Kidney capillary endothelial cell (primary cell): ENCODE measurements at regions not wholly inside any gene's neighbourhood (a gene's known extent, or its start where the extent isn't known, plus 50 kb on each side); places are given as distances from the start of the nearest gene placed in this dataset.
"Not testable (repeated sequence)": the region's sequence is repeated elsewhere in the genome, so short reads cannot be mapped to it uniquely, and the experiment has no call there.

ENCODE experiments used
- DNase-seq: peaks from one replicate; pipeline ENCODE4 v3.0.0-alpha.2; 2018; ENCODE audit warnings: low spot score

- not testable (repeated sequence) for DNase-seq
Measured at GRCh38 chr3:168779970-168780645, 684.4 kb upstream of the GOLIM4 start.

- DNase-seq: no peak
Measured at GRCh38 chr3:168753724-168754123, 658.0 kb upstream of the GOLIM4 start.

DNA sequence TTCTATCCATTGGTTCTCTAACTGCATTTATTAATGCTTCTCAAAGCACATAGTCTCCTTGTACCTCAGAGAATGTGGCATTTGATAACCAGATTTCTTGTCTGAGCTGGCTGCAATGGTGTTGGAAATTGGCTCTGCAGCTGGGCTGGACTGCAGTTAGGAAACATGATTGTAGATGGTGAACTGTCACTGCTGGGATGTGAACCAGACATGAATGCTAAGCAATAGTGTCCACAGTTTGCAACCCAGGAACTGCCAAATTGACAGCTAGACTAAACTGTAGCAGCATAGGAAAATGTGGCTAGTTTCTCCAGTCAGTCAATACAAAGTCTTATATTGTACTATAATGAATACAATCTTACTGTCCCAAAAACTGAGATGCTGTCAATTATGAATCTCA lies 656.6 kb upstream of the GOLIM4 start:
- DNase-seq: no peak

GRCh38 chr3:168747697-168748096 lies 652.0 kb upstream of the GOLIM4 start:
- DNase-seq: no peak

DNA sequence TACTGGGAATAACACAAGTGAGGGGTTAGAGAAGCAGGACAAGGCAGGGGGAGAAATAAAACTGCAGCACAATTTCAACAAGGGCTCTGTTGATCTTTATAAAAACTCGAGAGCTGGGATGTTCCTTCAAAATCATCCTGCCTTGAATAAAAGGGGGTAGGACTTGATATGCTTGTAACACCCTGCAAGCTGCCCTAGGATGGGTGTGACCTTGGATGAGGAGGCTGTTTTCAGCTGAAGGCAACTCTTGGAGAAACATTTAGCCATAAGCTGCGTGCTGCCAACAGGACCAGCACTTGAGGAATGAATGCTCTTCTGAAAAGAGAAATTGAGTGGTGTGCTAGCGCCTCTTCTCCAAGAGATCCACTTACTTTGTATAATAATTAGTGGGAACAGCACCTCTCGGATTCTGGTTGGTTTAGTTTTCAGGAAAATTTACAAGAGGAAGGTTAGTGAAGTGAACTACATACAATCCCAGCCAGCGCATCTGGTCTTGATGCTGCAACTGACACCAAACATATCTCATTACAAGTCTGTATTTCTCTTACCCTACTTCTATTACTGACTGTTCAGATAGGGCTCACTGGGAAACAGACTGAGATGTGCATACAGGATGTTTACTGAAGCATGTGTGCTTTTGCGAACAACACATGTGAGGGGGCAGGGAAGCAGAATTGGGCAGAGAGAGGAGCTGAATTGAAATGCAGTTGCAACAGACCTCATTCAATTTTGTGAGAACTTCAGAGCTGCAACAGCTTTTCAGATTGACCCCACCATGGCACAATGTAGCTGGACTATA lies 643.0 kb upstream of the GOLIM4 start:
- DNase-seq: no peak

DNA sequence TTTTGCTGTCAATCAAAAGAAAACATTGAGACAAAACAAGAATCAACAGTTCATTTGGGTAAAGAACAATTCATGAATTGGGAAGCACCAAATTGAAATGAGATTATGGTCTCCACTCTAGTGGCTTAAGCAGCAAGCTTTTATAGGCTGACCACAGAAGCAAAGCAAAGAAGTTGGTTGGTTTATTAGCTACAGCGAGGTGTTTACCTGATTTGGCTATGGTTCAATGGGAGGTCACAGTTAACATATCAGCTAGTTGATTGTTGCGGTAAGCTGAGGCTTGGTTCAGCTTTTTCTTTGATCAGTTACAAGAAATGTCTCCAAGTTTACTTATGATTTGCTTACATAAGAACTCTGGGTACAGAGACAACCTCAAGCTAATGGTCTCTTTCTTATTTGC lies 640.5 kb upstream of the GOLIM4 start:
- DNase-seq: no peak

DNA sequence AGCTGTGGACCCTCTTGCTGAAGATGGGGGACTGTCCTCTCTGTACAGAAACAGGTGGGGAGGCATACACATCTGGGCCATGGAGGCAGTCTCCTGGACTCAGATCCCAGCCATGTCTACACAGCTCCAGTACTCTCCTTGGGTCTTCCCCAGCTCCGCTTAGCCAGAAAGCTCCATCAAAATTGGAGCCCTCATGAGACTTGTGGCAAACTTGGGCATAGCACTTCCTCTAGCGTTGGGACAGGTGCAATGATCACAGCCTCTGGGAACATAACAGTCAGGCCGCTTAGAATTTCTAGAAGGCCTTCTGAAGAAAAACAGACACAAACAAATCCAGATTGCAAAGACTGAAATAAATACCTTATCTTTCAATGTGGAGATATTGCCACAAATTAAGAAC lies 634.3 kb upstream of the GOLIM4 start:
- DNase-seq: no peak

DNA sequence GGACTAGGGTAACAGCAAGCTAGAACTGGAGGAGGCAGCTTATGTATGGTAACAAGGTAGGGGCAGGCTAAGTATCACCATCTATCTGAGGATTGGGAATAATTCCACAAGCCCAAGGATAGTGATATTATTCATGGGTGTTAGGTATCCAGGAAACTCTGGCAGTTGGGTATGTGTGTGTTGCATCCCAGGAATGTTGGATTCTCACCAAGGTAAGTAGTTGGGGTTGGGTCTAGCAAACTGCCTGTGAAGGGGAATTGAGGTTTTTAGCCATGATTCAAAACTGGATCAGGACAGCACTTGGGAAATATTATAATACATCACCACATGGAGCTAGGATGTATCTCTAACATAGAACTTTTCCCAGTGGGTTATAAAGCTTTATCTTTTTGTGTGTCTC lies 626.4 kb upstream of the GOLIM4 start:
- DNase-seq: no peak

DNA sequence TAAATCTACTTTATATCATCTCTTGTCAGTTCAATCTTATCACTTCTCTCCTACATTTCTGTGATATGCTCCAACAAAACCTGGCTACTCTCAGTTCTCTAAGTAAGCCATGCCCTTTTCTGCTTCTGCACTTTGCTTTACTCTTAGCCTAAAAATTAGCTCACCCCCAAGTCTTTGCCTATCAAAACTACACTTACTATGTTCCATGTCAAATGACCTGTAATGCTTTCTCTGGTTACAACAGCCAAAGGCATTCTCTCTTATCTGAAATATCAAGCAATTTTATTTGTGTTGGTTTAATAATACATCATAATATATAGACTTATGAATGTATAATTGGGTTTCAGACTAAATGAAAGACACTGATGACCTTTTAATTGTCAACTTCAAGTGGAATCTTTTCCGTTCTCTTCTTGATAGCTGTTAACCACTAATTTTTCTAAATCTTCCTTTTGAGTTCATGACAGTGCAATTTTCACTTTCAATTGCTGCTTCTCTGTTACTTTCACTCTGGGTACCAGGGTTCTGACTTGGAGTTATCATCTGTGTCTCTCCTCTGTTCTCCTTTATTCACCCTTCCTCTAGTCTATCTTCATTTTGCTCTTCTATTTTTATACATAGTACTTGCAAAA lies 619.0 kb upstream of the GOLIM4 start:
- no peak for DNase-seq

DNA sequence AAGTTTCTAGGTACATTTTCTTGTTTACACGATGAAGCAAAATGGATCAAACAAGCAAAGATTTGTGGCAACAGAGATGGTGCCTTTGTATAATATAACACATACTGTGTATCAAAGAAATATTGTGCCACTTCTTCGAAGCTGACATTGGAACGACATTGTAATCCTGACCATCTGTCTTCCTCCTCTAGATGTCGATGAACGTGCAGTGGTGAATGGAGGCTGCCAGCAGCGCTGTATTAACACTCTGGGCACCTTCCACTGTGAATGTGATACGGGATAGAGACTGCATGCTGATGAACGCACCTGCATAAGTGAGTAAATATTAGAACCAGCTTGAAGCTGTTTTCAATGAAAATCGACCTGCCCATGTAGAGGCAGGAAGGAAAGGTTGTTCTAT lies 613.3 kb upstream of the GOLIM4 start:
- DNase-seq: no peak

DNA sequence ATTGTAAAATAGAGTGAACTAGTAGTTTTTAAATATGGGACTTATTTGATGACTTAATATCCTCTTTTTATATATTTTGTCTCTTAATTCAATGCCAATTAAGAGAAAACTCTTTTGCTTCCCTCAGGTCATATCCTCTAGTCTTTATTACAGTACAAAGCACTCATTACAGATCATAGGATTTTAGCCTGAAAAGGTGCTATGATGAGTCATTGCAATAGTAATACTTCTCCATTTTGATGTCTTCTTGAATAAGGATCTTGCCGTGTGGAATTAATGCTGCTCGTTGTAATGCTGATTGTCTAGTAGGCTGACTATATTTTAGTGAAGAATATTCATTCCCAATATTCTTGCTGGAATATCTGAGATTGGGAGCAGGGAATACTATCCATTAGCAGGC lies 612.2 kb upstream of the GOLIM4 start:
- DNase-seq: no peak

DNA sequence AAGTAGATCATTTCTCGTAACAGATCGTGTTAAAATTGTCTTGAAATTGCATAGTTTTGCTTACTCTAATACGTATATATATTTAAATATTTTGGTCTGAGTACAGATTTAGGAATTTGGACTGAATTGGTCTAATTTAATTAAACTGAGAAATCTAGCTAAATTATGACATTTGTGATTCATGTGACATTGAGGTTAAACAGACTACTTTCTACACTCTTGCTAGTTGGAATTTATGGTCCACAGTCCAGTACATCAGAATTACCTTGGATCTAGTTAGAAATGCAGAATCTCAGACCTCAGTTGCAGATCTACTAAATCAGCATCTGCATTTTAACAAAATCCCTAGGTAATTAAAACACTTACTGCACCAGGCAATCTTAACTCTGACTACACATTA lies 609.7 kb upstream of the GOLIM4 start:
- no peak for DNase-seq

DNA sequence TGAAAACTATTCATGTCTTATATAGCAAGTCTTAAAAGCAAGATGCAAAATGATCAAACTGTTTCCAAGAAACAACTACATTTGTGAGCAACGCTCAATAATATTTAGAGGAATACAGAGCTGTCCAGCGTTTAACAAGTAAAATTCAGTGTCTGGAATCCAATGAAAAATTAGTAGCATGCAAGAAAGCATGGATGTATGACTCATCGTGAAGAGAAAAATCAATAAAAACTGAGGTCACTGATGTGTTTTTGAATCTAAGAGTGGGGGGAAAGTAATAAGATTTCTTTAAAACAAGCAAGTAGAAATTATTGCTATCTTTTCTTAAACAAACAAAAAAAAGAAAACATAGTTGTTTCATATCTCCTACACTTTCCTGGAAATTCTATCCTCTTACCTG lies 600.3 kb upstream of the GOLIM4 start:
- no peak for DNase-seq

- DNase-seq: no peak
Measured at GRCh38 chr3:168693870-168694269, 598.1 kb upstream of the GOLIM4 start.

- no peak for DNase-seq
Measured at GRCh38 chr3:168688267-168688666, 592.5 kb upstream of the GOLIM4 start.

DNA sequence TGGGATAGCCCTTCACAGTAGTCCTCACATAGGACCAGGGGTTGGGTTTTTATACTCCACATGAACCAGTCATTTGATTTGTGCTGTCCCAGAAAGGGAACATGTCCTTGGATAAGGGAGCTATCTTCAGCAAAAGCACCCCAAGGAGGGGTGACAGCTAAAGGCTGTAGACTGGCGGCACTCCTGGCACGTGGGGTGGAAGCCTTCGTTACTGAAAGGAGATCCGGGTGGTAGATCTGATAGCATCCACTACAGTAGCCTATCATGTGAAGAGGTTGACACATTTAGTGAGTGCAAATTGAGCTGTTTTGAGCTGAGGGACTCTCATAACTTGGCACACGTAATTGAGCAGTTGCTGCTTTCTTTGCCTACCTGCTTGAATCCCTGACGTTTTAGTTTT lies 588.8 kb upstream of the GOLIM4 start:
- no peak for DNase-seq

GRCh38 chr3:168678730-168679129 lies 583.0 kb upstream of the GOLIM4 start:
- DNase-seq: no peak

- no peak for DNase-seq
Measured at GRCh38 chr3:168671091-168671490, 575.4 kb upstream of the GOLIM4 start.

- not testable (repeated sequence) for DNase-seq
Measured at GRCh38 chr3:168660879-168661657, 565.3 kb upstream of the GOLIM4 start.

DNA sequence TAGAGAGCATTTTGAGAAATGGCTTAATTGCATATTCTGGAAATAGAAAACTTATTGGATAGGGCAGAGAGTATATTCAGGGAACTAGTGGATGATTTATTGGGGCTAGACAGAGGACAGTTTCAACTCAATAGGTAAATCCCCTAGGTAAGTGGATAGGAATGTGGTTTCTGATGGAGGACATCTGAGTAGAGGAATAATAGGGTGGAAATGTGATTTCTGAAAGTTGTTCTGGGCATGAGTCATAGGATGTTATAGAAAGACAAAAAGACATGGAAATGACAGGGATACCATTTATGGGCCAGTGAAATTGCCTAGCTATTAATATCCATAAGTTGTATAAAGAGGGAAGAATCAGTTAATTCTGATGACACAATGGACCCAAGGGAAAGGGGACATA lies 563.3 kb upstream of the GOLIM4 start:
- peak; percentile 36 for DNase-seq

DNA sequence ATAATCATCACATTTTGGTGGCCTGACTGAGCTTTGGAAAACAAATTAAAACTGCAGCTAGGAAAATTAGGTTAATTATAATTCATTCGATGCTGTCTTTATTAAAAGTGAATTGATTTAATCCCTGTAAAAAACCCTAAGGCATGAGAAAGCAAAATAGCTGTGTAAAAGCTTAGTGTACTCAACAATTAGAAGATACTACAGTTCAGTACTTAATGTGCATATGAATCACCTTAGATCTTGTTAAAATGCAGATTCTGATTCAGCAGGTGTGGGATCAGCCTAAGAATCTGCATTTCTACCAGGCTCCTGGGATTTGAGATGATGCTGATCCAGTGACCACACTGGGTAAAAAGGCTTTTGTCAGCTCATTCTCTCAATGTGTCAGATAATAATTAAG lies 559.9 kb upstream of the GOLIM4 start:
- DNase-seq: no peak

GRCh38 chr3:168654700-168655099 lies 559.0 kb upstream of the GOLIM4 start:
- DNase-seq: no peak

- no peak for DNase-seq
Measured at GRCh38 chr3:168653255-168653654, 557.5 kb upstream of the GOLIM4 start.
